Cardiac fibroblast (primary cell): ENCODE measurements at regions not wholly inside any gene's neighbourhood (a gene's known extent, or its start where the extent isn't known, plus 50 kb on each side); places are given as distances from the start of the nearest gene placed in this dataset.
A peak's percentile ranks its signal among the peaks of the same experiment; 100 is the strongest.

Source experiments
- DNase-seq, 2 donors: peaks; one replicate each; pipeline versions ENCODE4 v3.0.0 to v3.0.0-alpha.2; 2010; ENCODE audit warnings: low read depth in 2 of 2
- H3K4me3 ChIP-seq, 2 donors: replicated peaks in 1 of 2; 1 replicate in 1 of 2; 2 replicates in 1 of 2; pipeline ENCODE4 v1.5.1; 2011; ENCODE audit warnings: low read depth in 2 of 2, low read length in 2 of 2, mild to moderate bottlenecking in 2 of 2, moderate library complexity in 1 of 2
- TF ChIP-seq, protein P1 (sequence below): IDR thresholded peaks from one replicate; pipeline ENCODE4 v1.5.1; 2011; ENCODE audit warnings: low read depth, mild to moderate bottlenecking, low read length, inconsistent platforms

GRCh38 chr2:111676291-111676822 lies 207.6 kb downstream of the ANAPC1 start:
- DNase-seq: peak in 1 of 2 donors; percentile 29
- TF ChIP-seq, protein P1, sequence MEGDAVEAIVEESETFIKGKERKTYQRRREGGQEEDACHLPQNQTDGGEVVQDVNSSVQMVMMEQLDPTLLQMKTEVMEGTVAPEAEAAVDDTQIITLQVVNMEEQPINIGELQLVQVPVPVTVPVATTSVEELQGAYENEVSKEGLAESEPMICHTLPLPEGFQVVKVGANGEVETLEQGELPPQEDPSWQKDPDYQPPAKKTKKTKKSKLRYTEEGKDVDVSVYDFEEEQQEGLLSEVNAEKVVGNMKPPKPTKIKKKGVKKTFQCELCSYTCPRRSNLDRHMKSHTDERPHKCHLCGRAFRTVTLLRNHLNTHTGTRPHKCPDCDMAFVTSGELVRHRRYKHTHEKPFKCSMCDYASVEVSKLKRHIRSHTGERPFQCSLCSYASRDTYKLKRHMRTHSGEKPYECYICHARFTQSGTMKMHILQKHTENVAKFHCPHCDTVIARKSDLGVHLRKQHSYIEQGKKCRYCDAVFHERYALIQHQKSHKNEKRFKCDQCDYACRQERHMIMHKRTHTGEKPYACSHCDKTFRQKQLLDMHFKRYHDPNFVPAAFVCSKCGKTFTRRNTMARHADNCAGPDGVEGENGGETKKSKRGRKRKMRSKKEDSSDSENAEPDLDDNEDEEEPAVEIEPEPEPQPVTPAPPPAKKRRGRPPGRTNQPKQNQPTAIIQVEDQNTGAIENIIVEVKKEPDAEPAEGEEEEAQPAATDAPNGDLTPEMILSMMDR: no peak
- no peak overlapping the region for H3K4me3 ChIP-seq

DNA sequence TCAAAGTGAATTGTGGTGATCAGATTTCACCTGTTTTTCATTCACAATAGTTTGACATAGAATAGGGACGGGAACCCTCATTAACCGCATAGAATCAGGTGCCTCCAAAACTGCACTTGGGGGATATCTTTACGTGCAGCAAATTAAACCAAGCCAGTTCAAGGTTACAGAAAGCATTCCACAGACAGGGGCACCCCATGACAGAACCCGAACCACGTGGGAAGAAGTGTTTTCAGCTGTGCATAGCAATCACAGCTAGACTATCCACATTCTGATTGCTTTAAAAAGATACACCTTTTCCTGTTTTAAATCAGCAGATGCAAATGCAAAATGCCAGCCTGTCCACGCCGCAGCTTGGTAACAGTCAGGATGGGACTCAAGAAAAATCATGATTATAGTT lies 205.8 kb downstream of the ANAPC1 start:
- no peak overlapping the region for H3K4me3 ChIP-seq
- DNase-seq: no peak
- TF ChIP-seq, protein P1: no peak

DNA sequence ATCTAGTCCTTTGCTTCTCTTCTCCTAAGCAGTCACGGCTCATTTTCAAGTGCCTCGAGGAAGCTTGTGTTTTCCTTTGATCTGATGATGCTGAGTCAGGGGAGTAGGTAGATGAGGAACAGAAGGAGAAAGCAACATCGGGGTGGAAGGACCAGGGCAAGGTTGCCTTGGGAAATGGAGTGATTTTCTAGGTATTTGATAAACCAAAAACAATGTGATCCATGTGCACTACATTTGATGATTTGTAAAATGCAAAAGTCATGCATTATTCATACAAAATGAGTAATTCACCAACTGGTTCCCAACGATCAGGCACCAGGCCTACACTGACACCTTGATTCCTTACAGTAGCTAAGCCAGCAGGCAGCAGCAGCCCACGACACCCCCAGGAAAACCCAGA lies 205.3 kb downstream of the ANAPC1 start:
- H3K4me3 ChIP-seq: no peak overlapping the region
- peak in 1 of 2 donors; percentile 28 for DNase-seq
- TF ChIP-seq, protein P1: no peak

DNA sequence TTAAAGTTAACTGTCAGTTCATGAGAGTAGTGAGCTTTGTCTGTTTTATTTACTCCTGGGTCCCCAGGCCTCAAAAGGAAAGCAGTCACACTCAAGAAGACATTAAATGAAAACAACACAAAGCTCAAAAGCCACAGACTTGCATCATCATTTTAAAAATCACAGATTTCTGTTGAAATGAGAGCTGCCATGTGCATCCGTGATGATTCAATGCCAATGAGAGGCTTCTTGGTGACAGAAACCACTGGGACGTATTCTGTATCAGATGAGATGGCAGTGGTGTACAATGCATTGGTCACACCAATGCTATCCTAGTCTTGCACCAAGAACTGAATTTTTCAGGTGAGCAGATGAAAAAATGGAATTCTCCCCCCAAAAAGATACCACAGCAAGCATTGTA lies 204.8 kb downstream of the ANAPC1 start:
- TF ChIP-seq, protein P1: no peak
- H3K4me3 ChIP-seq: no peak overlapping the region
- DNase-seq: peak in 1 of 2 donors; percentile 41

- no peak overlapping the region for H3K4me3 ChIP-seq
- TF ChIP-seq, protein P1: no peak
- no peak for DNase-seq
These were observed 199.4 kb downstream of the ANAPC1 start for GRCh38 chr2:111684611-111685010.

DNA sequence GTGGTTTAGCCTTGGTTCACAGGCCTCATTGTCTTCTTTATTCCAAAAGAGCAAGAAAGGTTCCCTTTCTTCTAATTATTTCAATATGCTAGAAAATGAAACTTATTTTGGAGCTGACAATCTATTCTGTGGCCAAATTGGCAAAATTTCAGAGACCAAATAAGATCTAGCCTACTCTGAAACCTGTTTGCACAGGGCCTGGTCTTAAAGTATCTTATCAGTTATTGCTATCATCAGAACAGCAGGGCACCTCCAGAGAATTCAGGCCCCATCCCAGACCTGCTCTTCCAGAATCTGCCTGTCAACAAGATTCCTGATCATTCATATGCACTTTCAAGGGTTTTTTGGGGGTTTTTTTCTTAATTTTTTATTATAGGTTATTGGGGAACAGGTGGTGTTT lies 198.7 kb downstream of the ANAPC1 start:
- no peak for DNase-seq
- no peak overlapping the region for H3K4me3 ChIP-seq
- TF ChIP-seq, protein P1: no peak

GRCh38 chr2:111686994-111687393 lies 197.0 kb downstream of the ANAPC1 start:
- TF ChIP-seq, protein P1: no peak
- no peak overlapping the region for H3K4me3 ChIP-seq
- no peak for DNase-seq
